GM21515 (cell line): ENCODE measurements at regions not wholly inside any gene's neighbourhood (a gene's known extent, or its start where the extent isn't known, plus 50 kb on each side); places are given as distances from the start of the nearest gene placed in this dataset.

Experiments used
- ATAC-seq: cut with Tn5 transposase; IDR thresholded peaks from one replicate; pipeline ENCODE4 v1.9.1; 2021; ENCODE audit not compliant: unreplicated experiment

- ATAC-seq = no peak
These were observed 218.5 kb downstream of the KCNS3 start for GRCh38 chr2:18096836-18097405.

DNA sequence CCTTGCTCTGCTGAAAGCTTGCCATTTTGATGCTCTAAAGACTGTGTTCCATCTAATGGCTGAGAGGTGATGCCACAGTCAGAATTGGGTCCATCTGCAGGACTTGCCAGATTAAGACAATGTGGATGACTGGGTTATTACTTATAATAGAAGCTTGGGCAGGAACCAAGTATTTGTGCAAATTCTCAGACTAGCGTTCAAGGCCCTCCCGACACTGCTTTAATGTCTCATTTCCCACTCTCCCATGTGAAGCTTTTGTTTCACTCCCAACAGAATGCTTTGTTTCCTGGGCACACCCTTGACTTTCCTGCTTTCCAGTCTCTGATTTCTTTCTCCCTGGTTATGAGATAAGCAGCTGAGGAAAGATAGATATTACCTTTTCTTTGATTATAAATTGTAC, 215.8 kb downstream of the KCNS3 start:
- no peak for ATAC-seq

DNA sequence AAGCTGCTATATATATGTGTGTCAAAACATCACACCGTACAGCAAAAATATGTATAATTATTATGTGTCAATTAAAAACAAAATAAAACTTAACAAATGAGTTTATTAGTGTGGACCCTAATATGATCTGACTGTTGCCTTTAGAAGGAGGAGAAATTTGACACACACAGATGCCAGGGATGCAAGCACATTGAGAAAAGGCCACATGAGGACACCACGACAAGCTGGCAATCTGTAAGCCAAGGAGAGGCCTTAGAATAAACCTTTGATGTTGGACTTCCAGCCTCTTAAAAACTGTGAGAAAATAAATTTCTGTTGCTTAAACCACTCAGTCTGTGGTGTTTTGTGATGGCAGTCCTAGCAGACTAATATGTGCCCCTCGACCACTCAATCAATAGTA, 214.7 kb downstream of the KCNS3 start:
- no peak for ATAC-seq

DNA sequence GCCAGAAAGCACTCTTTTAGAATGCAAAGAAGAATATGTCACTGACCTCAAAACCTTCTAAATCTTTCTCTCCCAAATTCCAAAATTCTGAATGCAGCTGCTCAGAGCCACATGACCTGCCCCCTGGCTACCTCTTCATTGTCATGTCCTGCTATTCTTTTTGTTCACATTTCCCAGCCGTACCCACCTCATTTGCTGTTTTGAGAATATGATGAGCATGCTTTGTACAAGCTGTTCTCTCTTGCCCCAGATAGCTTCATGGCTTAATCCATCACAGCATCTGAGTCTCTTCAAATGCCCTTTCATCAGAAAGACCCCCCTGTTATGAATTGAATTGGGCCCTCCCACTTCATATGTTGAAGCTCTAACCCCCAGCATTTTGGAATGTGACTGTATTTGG, 214.3 kb downstream of the KCNS3 start:
- no peak for ATAC-seq

GRCh38 chr2:18085593-18085992, 207.1 kb downstream of the KCNS3 start:
- ATAC-seq = no peak

GRCh38 chr2:18084376-18084775, 205.9 kb downstream of the KCNS3 start:
- no peak for ATAC-seq

DNA sequence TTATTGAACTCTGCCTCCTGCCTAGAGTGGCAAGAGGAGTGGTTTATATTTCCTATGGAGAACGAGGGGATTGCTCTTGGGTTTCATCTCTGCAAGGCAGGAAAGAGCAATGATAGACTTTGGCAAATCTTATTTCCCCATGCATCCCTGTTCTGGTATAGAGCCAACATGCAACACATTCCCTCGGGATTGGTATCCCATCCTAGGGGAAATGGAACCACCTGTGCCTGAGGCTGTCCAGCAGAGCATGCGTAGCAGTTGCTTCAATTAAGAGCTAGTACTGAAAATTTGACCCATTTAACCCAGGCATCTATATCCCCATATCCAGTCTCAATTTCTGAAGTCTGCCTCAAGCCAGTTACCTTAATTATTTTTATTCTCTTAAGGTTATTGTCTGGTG, 205.3 kb downstream of the KCNS3 start:
- ATAC-seq = no peak

DNA sequence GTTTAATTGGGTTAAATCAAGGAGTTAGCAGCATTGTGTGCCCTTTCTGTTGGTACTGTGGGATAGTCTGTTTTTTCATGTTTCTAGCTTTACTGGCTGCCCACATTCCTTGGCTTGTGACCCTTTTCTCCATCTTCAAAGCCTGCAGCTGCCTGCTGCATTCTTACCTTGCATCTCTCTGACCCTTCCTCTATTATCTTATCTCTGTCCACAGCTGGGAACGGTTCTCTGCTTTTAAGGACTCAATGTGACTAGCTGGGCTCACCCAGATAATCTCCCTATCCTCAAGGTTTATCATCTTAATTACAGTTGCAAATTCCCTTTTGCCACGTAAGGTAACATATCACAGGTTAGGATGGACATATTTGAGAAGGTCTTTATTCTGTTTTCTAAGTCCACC, 199.7 kb downstream of the KCNS3 start:
- no peak for ATAC-seq

DNA sequence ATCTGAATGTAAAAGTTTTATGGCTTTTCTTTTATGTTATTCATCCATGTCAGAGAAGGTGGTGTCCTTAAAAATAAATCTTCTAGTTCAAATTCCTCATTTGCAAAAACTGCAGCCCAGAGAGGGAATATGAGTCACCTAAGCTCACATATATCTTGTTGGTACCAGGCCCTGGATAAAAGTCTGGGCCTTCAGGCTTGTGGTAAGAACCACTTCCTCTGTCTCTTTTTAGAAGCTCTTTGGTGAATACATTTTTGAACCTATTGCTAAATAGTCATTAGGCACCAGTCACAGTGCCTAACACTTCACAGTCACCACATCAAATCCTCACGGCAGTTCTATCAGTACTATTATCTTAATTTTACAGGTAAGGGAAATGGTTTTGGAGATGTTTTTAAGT, 199.2 kb downstream of the KCNS3 start:
- ATAC-seq = no peak

GRCh38 chr2:18077231-18077630, 198.8 kb downstream of the KCNS3 start:
- ATAC-seq = no peak

DNA sequence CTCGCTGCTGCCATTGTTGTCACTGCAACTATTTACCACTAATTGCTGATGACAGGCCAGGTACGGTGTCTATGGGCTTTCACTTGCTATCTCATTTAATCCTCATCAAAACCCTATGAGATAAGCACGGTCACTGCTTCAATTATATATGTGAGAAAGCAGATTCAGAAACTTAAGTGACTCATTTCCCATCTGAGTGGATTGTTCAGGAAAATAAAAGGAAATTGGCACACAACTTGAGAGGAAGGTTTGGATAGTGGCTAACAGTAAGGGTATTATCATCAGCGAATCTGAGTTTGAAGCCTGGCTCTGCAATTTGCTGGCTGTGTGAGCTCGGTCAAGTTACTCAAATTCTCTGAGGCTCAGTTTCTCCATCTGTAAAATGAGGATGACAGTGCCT, 196.0 kb downstream of the KCNS3 start:
- no peak for ATAC-seq

GRCh38 chr2:18073601-18074000, 195.1 kb downstream of the KCNS3 start:
- no peak for ATAC-seq

DNA sequence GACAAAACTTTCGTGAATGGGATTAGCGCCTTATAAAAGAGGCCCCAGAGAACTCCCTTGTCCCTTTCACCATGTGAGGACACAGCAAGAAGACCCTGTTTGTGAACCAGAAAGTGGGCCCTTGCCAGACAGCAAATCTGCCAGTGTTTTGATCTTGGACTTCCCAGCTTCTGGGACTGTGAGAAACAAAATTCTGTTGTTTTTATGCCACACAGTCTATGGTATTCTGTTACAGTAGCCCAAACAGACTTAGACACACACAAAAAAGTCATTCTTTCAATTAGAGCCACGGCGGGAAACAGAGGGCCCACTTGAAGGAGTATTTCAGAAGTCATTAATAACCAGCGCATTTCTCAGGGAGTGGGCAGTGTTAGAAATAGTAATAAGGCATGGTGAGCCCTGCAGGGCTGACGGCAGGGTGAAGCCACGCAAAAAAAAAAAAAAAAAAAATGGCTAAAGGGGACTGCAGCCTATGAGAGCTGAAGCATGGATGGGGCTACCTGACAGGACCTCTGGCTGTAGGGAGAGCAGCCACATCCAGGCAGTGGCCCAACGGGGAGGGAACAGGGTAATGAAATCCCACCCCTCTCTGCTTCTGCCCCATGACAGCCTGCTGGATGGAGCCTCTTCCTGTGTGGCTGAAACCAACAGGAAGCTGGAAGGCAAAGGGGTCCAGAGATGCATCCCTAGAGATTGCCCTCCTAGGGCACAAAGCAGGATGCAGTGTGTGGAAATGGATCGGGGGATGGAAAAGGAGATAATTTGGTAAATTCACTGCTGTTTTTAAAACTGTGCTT, 189.3 kb downstream of the KCNS3 start:
- ATAC-seq = no peak

- ATAC-seq = no peak
These were observed 188.4 kb downstream of the KCNS3 start for GRCh38 chr2:18066894-18067293.

DNA sequence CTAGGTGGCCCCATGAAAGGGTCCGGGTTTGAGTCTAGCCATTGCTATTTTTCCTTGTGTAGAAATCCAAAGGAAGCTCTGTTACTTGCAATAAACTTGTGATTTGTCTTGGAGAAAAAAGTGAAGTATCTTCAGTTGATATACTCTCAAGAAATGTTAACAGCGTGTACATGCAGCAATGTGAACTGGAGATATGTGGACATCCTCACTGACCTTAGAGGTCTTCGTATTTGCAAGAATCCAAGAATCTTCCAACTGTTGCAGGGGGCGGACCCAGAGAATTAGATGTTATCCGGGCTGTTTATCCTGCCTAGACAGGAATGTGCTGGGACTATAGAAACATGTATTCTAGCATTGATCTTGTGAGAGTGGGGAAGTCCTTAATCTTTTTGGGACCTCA, 187.6 kb downstream of the KCNS3 start:
- no peak for ATAC-seq

DNA sequence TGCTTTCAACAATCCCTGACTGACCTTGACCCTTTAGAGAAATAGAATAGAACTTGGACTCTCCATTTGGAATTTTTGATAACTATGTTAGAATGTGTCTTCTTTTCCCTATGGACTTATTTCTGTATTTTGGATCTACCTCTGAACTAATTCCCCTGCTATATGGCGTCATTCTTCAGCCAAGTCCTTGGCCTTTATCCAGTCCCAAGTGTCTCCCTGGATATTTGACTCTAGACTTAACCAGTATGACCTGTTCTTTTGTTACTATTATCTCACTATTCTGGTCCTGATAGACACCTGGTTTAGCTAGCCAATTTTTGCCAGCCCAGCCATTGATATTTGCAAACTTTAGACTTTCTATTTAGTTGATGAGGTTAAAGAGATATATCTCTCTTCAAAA, 186.8 kb downstream of the KCNS3 start:
- no peak for ATAC-seq

DNA sequence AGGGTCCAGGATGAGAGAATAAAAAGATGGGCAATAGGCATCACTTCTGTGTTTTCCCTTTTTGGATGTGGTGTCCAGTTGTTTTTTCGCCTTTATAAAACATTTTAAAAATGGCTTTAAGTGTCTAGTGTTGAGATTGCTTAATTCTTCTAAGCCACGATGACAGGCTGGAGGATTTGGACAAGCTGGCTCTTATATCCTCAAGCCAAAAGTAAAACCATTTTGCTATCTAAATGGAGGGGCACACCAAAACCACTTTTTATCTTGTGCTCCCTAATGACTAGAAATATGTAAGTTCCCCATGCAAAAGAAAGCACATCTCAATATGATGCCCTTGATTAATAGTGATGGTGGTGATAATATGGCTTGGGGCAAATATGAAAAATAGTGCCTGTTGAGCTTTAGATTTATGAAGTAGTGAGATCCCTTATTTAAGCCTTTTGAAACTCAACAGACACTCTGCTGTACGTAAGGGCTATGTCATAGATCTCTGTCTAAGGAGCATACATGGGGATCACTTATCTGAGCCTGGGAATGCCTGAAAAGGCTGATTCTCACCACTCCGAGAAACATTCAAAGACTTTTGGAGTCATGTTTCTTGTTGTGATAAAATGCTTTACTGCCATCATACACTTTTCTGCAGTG, 185.5 kb downstream of the KCNS3 start:
- ATAC-seq = no peak

DNA sequence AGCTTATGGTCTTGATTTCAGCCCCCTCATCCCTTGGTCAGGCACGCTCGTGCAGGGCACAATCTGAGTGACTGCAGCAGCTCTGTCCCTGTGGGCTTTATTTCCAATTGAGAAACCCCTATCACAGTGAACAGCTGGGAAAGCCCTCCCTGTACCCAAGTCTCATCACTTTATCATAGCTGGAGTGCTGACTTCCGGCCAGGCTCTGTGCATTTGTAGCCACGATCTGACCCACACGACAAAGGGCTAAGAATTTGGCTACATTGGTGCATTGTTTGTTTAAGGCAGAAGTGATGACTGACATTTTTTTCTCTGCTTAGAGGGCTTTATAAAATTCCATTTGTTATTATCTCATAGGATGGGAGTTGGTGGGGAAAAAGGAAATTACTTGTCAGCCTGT, 184.4 kb downstream of the KCNS3 start:
- no peak for ATAC-seq

- ATAC-seq = no peak
These were observed 183.2 kb downstream of the KCNS3 start for GRCh38 chr2:18061717-18062116.

GRCh38 chr2:18057657-18058056, 179.2 kb downstream of the KCNS3 start:
- ATAC-seq = no peak

GRCh38 chr2:18055290-18055689, 176.8 kb downstream of the KCNS3 start:
- no peak for ATAC-seq

GRCh38 chr2:18050001-18050400, 171.5 kb downstream of the KCNS3 start:
- no peak for ATAC-seq
